Activated CD4-positive, alpha-beta memory T cell treated with anti-CD3 and anti-CD28 coated beads for 36 hours (primary cell): ENCODE measurements at regions not wholly inside any gene's neighbourhood (a gene's known extent, or its start where the extent isn't known, plus 50 kb on each side); places are given as distances from the start of the nearest gene placed in this dataset.

Experiments
- CTCF ChIA-PET: fragments of 350-600 bp; sonication (Branson Sonifier 250); formaldehyde crosslinking; loops from one replicate; lab custom pipeline; 2021; ENCODE audit warnings: antibody characterized with exemption, inconsistent platforms; lab: Charles Lee
- POLR2A ChIA-PET: fragments of 350-600 bp; sonication (Branson Sonifier 250); formaldehyde crosslinking; loops from one replicate; lab custom pipeline; 2021; ENCODE audit warnings: antibody characterized with exemption; lab: Charles Lee
- DNase-seq: peaks from one replicate; pipeline ENCODE4 v3.0.0-alpha.2; 2020
- H3K27ac Mint-ChIP-seq: one replicate; pipeline ENCODE4 v1.8.0; 2021; ENCODE audit warnings: mixed read lengths
- H3K27me3 Mint-ChIP-seq: one replicate; pipeline ENCODE4 v1.8.0; 2021; ENCODE audit warnings: mixed read lengths
- H3K36me3 Mint-ChIP-seq: one replicate; pipeline ENCODE4 v1.8.0; 2021; ENCODE audit warnings: mixed read lengths
- H3K4me1 Mint-ChIP-seq: one replicate; pipeline ENCODE4 v1.8.0; 2021; ENCODE audit warnings: low read depth, mixed read lengths
- H3K4me3 Mint-ChIP-seq: one replicate; pipeline ENCODE4 v1.8.0; 2021; ENCODE audit warnings: mild to moderate bottlenecking, mixed read lengths
- H3K9me3 Mint-ChIP-seq: one replicate; pipeline ENCODE4 v1.8.0; 2021; ENCODE audit warnings: mixed read lengths
- intact Hi-C: fragments of 100-400 bp; cut with micrococcal nuclease; formaldehyde crosslinking; loops from one replicate; pipeline ENCODE4 v1.15.1; 2023

- H3K36me3 Mint-ChIP-seq = peaks cover 15% of the 10 kb centered on the region
- CTCF ChIA-PET = interaction anchor here (0.7 to 7.9 kb wide), 7 partner anchors 11 to 104 kb away, joined by 3 to 110 read pairs (median 9); no protein-coding TSS in a partner anchor
- peaks cover 61% of the 10 kb centered on the region for H3K4me1 Mint-ChIP-seq
- H3K9me3 Mint-ChIP-seq = no peaks in the 10 kb centered on the region
- no peak for DNase-seq
- POLR2A ChIA-PET = interaction anchor here (0.5 to 3.5 kb wide), 4 partner anchors 10 to 101 kb away, joined by 3 to 44 read pairs (median 4); no protein-coding TSS in a partner anchor
- peak overlapping the region; percentile 86 for H3K4me3 Mint-ChIP-seq
- intact Hi-C loops = loop anchor here (1.0 kb wide), 1 partner anchor 9 kb away; no protein-coding TSS in a partner anchor
- peak overlapping the region; percentile 90 for H3K27ac Mint-ChIP-seq
- H3K27me3 Mint-ChIP-seq = no peaks in the 10 kb centered on the region
Measured at GRCh38 chr6:25036461-25036860, 100.7 kb upstream of the RIPOR2 start.

- intact Hi-C loops = no loop called here
Measured at GRCh38 chr6:25038300-25038699, 102.5 kb upstream of the RIPOR2 start.

GRCh38 chr6:25038999-25039398 lies 103.2 kb upstream of the RIPOR2 start:
- Mint-ChIP-seq H3K27me3 (no peaks in the 10 kb centered on the region), H3K4me3 (peak overlapping the region; percentile 91), H3K9me3 (no peaks in the 10 kb centered on the region), H3K27ac (peak overlapping the region; percentile 97), H3K4me1 (peaks cover 64% of the 10 kb centered on the region), H3K36me3 (peaks cover 18% of the 10 kb centered on the region)
- intact Hi-C loops = no loop called here
- ChIA-PET CTCF (interaction anchor here (1.0 to 7.9 kb wide), 6 partner anchors 13 to 183 kb away, joined by 4 to 110 read pairs (median 10); no protein-coding TSS in a partner anchor), POLR2A (interaction anchor here (2.9 kb wide), 1 partner anchor 12 kb away, joined by 25 read pairs; no protein-coding TSS in a partner anchor)
- DNase-seq = no peak

More at GRCh38 chr6:25038300-25038699, 102.5 kb upstream of the RIPOR2 start:
- peak overlapping the region; percentile 97 for H3K27ac Mint-ChIP-seq
- peak overlapping the region; percentile 91 for H3K4me3 Mint-ChIP-seq
- H3K9me3 Mint-ChIP-seq = no peaks in the 10 kb centered on the region
- ChIA-PET POLR2A (interaction anchor here (0.7 to 2.9 kb wide), 2 partner anchors 12 to 203 kb away, joined by 3 to 25 read pairs; no protein-coding TSS in a partner anchor), CTCF (interaction anchor here (1.0 to 7.9 kb wide), 7 partner anchors 12 to 988 kb away, joined by 3 to 110 read pairs (median 9); no protein-coding TSS in a partner anchor)
- H3K4me1 Mint-ChIP-seq = peaks cover 64% of the 10 kb centered on the region
- H3K27me3 Mint-ChIP-seq = no peaks in the 10 kb centered on the region
- DNase-seq = no peak
- H3K36me3 Mint-ChIP-seq = peaks cover 18% of the 10 kb centered on the region

- Mint-ChIP-seq H3K4me1 (peaks cover 61% of the 10 kb centered on the region), H3K9me3 (no peaks in the 10 kb centered on the region), H3K27ac (peak overlapping the region; percentile 97), H3K4me3 (peak overlapping the region; percentile 91), H3K27me3 (no peaks in the 10 kb centered on the region), H3K36me3 (peaks cover 15% of the 10 kb centered on the region)
- POLR2A ChIA-PET = interaction anchor here (1.3 to 2.6 kb wide), 5 partner anchors 9 to 22 kb away, joined by 3 to 23 read pairs (median 4); no protein-coding TSS in a partner anchor
- intact Hi-C loops = loop anchor here (1.0 to 5.0 kb wide), 7 partner anchors 9 to 113 kb away; no protein-coding TSS in a partner anchor
- CTCF ChIA-PET = interaction anchor here (0.6 to 5.6 kb wide), 7 partner anchors 12 to 186 kb away, joined by 3 to 52 read pairs (median 7); no protein-coding TSS in a partner anchor
- DNase-seq = peak; percentile 39
Measured at GRCh38 chr6:25041485-25042035, 105.8 kb upstream of the RIPOR2 start.

- peak overlapping the region; percentile 97 for H3K27ac Mint-ChIP-seq
- H3K36me3 Mint-ChIP-seq = peaks cover 15% of the 10 kb centered on the region
- H3K4me1 Mint-ChIP-seq = peaks cover 60% of the 10 kb centered on the region
- no peaks in the 10 kb centered on the region for H3K27me3 Mint-ChIP-seq
- H3K9me3 Mint-ChIP-seq = no peaks in the 10 kb centered on the region
- peak; percentile 69 for DNase-seq
- peak overlapping the region; percentile 91 for H3K4me3 Mint-ChIP-seq
- intact Hi-C loops = loop anchor here (1.0 to 5.0 kb wide), 2 partner anchors 35 to 95 kb away; no protein-coding TSS in a partner anchor
- POLR2A ChIA-PET = interaction anchor here (0.5 to 2.6 kb wide), 8 partner anchors 9 to 121 kb away, joined by 3 to 23 read pairs (median 3); no protein-coding TSS in a partner anchor
- CTCF ChIA-PET = interaction anchor here (0.6 to 5.6 kb wide), 7 partner anchors 11 to 186 kb away, joined by 3 to 52 read pairs (median 7); no protein-coding TSS in a partner anchor
Measured at GRCh38 chr6:25042036-25042521, 106.3 kb upstream of the RIPOR2 start.

- POLR2A ChIA-PET = interaction anchor here (0.5 to 2.6 kb wide), 8 partner anchors 8 to 122 kb away, joined by 3 to 23 read pairs (median 3); no protein-coding TSS in a partner anchor
- peaks cover 15% of the 10 kb centered on the region for H3K36me3 Mint-ChIP-seq
- H3K9me3 Mint-ChIP-seq = no peaks in the 10 kb centered on the region
- CTCF ChIA-PET = interaction anchor here (0.8 to 5.6 kb wide), 9 partner anchors 11 to 109 kb away, joined by 3 to 52 read pairs (median 5); no protein-coding TSS in a partner anchor
- intact Hi-C loops = loop anchor here (1.0 to 5.0 kb wide), 2 partner anchors 35 to 95 kb away; no protein-coding TSS in a partner anchor
- peak overlapping the region; percentile 97 for H3K27ac Mint-ChIP-seq
- no peaks in the 10 kb centered on the region for H3K27me3 Mint-ChIP-seq
- peak overlapping the region; percentile 91 for H3K4me3 Mint-ChIP-seq
- H3K4me1 Mint-ChIP-seq = peaks cover 57% of the 10 kb centered on the region
- DNase-seq = peak; percentile 47
Measured at GRCh38 chr6:25042536-25042935, 106.8 kb upstream of the RIPOR2 start.

- Mint-ChIP-seq H3K36me3 (peaks cover 14% of the 10 kb centered on the region), H3K4me3 (peak overlapping the region; percentile 91), H3K27ac (peak overlapping the region; percentile 97), H3K9me3 (no peaks in the 10 kb centered on the region), H3K4me1 (peaks cover 56% of the 10 kb centered on the region), H3K27me3 (no peaks in the 10 kb centered on the region)
- DNase-seq = no peak
- intact Hi-C loops = loop anchor here (1.0 to 5.0 kb wide), 2 partner anchors 36 to 94 kb away; no protein-coding TSS in a partner anchor
- ChIA-PET CTCF (interaction anchor here (0.8 to 5.6 kb wide), 8 partner anchors 10 to 52 kb away, joined by 3 to 52 read pairs (median 5); no protein-coding TSS in a partner anchor), POLR2A (interaction anchor here (0.9 to 2.6 kb wide), 4 partner anchors 11 to 122 kb away, joined by 3 to 23 read pairs (median 6); no protein-coding TSS in a partner anchor)
Measured at GRCh38 chr6:25042984-25043725, 107.4 kb upstream of the RIPOR2 start.

GRCh38 chr6:25043892-25044291 lies 108.1 kb upstream of the RIPOR2 start:
- Mint-ChIP-seq H3K36me3 (peaks cover 9% of the 10 kb centered on the region), H3K9me3 (no peaks in the 10 kb centered on the region), H3K27me3 (no peaks in the 10 kb centered on the region), H3K4me1 (peaks cover 48% of the 10 kb centered on the region), H3K27ac (no peak overlapping the region), H3K4me3 (no peak overlapping the region)
- intact Hi-C loops = loop anchor here (5.0 kb wide), 1 partner anchor 93 kb away; no protein-coding TSS in a partner anchor
- ChIA-PET CTCF (interaction anchor here (1.2 to 5.6 kb wide), 7 partner anchors 9 to 52 kb away, joined by 3 to 52 read pairs (median 4); no protein-coding TSS in a partner anchor), POLR2A (interaction anchor here (2.6 kb wide), 1 partner anchor 17 kb away, joined by 23 read pairs; no protein-coding TSS in a partner anchor)
- DNase-seq = no peak

- H3K4me3 Mint-ChIP-seq = no peak overlapping the region
- CTCF ChIA-PET = interaction anchor here (1.0 to 5.6 kb wide), 3 partner anchors 12 to 114 kb away, joined by 3 to 52 read pairs (median 5); no protein-coding TSS in a partner anchor
- DNase-seq = no peak
- POLR2A ChIA-PET = no interaction called here
- H3K36me3 Mint-ChIP-seq = peaks cover 1% of the 10 kb centered on the region
- intact Hi-C loops = no loop called here
- no peak overlapping the region for H3K27ac Mint-ChIP-seq
- no peaks in the 10 kb centered on the region for H3K9me3 Mint-ChIP-seq
- no peaks in the 10 kb centered on the region for H3K27me3 Mint-ChIP-seq
- H3K4me1 Mint-ChIP-seq = peaks cover 58% of the 10 kb centered on the region
Measured at GRCh38 chr6:25046942-25047341, 111.2 kb upstream of the RIPOR2 start.

- Mint-ChIP-seq H3K27ac (peak overlapping the region; percentile 95), H3K4me1 (peaks cover 68% of the 10 kb centered on the region), H3K4me3 (peak overlapping the region; percentile 66), H3K36me3 (no peaks in the 10 kb centered on the region), H3K9me3 (no peaks in the 10 kb centered on the region), H3K27me3 (no peaks in the 10 kb centered on the region)
- POLR2A ChIA-PET = interaction anchor here (0.7 to 1.0 kb wide), 2 partner anchors 8 to 195 kb away, joined by 3 to 4 read pairs; no protein-coding TSS in a partner anchor
- DNase-seq = peak; percentile 79
- intact Hi-C loops = loop anchor here (1.0 kb wide), 1 partner anchor 9 kb away; no protein-coding TSS in a partner anchor
- CTCF ChIA-PET = interaction anchor here (0.7 to 1.2 kb wide), 4 partner anchors 20 to 116 kb away, joined by 3 to 7 read pairs (median 4); no protein-coding TSS in a partner anchor
Measured at GRCh38 chr6:25050356-25050755, 114.6 kb upstream of the RIPOR2 start.
